HepG2 (cell line): ENCODE measurements at regions not wholly inside any gene's neighbourhood (a gene's known extent, or its start where the extent isn't known, plus 50 kb on each side); places are given as distances from the start of the nearest gene placed in this dataset.
A peak's percentile ranks its signal among the peaks of the same experiment; 100 is the strongest.

Experiments used
- ATAC-seq: fragments of 200-7000 bp; cut with Tn5 transposase; 3 replicates; pipeline ENCODE4 v1.9.1; 2020; ENCODE audit warnings: mild to moderate bottlenecking, moderate library complexity
- BruUV-seq: library from RNA; stranded (reverse); fragments of 400-500 nt; replicated peaks from 2 replicates; lab custom pipeline; 2021; lab: Mats Ljungman, UMichigan
- CTCF ChIA-PET: fragments of 300-600 bp; formaldehyde crosslinking; extraction: SDS; loops from one replicate; lab custom pipeline; 2021; ENCODE audit warnings: low total read pairs, inconsistent platforms, low intra/inter-chr PET ratio; lab: Yijun Ruan, JAX
- POLR2A ChIA-PET: fragments of 350-600 bp; sonication (Branson Sonifier 250); formaldehyde crosslinking; loops from one replicate; lab custom pipeline; 2020; ENCODE audit warnings: antibody characterized with exemption, inconsistent platforms; lab: Yijun Ruan, JAX
- DNase-seq: peaks from one replicate; pipeline ENCODE4 v3.0.0-alpha.2; 2015; ENCODE audit warnings: low spot score
- FAIRE-seq: peaks from 3 replicates; lab custom pipeline; 2011; peaks lifted over from hg19 to GRCh38; lab: Jason Lieb, UNC
- H2AFZ ChIP-seq: one replicate; pipeline ENCODE4 v1.6.1; 2011; ENCODE audit warnings: low read length, inconsistent platforms
- H3K27ac ChIP-seq: fragments of 300-600 bp; 3 replicates; pipeline ENCODE4 v1.8.0; 2011; ENCODE audit warnings: mixed run types, mild to moderate bottlenecking, mixed read lengths, low read length, inconsistent platforms; ENCODE audit not compliant: insufficient read depth; ENCODE audit errors: extremely low read length
- H3K27me3 ChIP-seq, 2 experiments: fragments of 200-600 bp in 1 of 2; 2 replicates in 1 of 2; 3 replicates in 1 of 2; pipeline versions ENCODE4 v1.6.0 to v1.8.0; 2011; ENCODE audit warnings: low read length in 2 of 2, mild to moderate bottlenecking in 2 of 2, moderate library complexity in 2 of 2, inconsistent platforms in 1 of 2; ENCODE audit not compliant: insufficient read depth in 2 of 2, control insufficient read depth in 1 of 2
- H3K36me3 ChIP-seq, 2 experiments: fragments of 200-600 bp in 1 of 2; replicated peaks in 1 of 2; 2 replicates in 1 of 2; 3 replicates in 1 of 2; pipeline versions ENCODE4 v1.5.1 to v1.8.0; 2011; ENCODE audit warnings: low read length in 2 of 2, inconsistent platforms in 1 of 2; ENCODE audit not compliant: insufficient read depth in 2 of 2, control insufficient read depth in 1 of 2
- H3K4me1 ChIP-seq: 2 replicates; pipeline ENCODE4 v1.5.1; 2012; ENCODE audit warnings: low read length, inconsistent platforms; ENCODE audit not compliant: insufficient read depth
- H3K4me2 ChIP-seq: 2 replicates; pipeline ENCODE4 v1.6.0; 2011; ENCODE audit warnings: low read depth, low read length, inconsistent platforms
- H3K4me3 ChIP-seq, 3 experiments: fragments of 200-600 bp in 1 of 3; sonication (generic), shearing (Covaris generic) in 1 of 3; replicated peaks in 1 of 3; 2 replicates each; pipeline ENCODE4 v1.5.1; 2011 to 2016; ENCODE audit warnings: low read length in 3 of 3, inconsistent platforms in 2 of 3, low read depth in 2 of 3, mild to moderate bottlenecking in 2 of 3, control low read depth in 1 of 3, mixed read lengths in 1 of 3; ENCODE audit not compliant: insufficient read depth in 1 of 3
- H3K79me2 ChIP-seq: one replicate; pipeline ENCODE4 v1.6.1; 2011; ENCODE audit warnings: low read length, inconsistent platforms; ENCODE audit not compliant: insufficient read depth
- H3K9ac ChIP-seq: 2 replicates; pipeline ENCODE4 v1.6.0; 2011; ENCODE audit warnings: mild to moderate bottlenecking, low read depth, low read length, inconsistent platforms; ENCODE audit not compliant: insufficient read depth
- H3K9me3 ChIP-seq: 2 replicates; pipeline ENCODE4 v1.5.1; 2012; ENCODE audit warnings: mild to moderate bottlenecking, low read length
- H4K20me1 ChIP-seq: 2 replicates; pipeline ENCODE4 v1.6.0; 2011; ENCODE audit warnings: inconsistent platforms, mild to moderate bottlenecking, low read length, moderate library complexity; ENCODE audit not compliant: insufficient read depth
- CBX2 ChIP-seq, 2 experiments: fragments of 200-600 bp in 1 of 2; sonication (generic); formaldehyde crosslinking in 1 of 2; IDR thresholded peaks; 2 replicates each; pipeline versions ENCODE4 v1.7.0 to v1.8.1; 2018 to 2022; ENCODE audit warnings: low read depth in 2 of 2, low read length in 1 of 2, mild to moderate bottlenecking in 1 of 2, missing genetic modification reagents in 1 of 2
- MTA3 ChIP-seq: sonication (generic); formaldehyde crosslinking; IDR thresholded peaks from 2 replicates; pipeline ENCODE4 v1.4.0; 2020; ENCODE audit warnings: missing genetic modification reagents
- NFE2 ChIP-seq: sonication (generic); formaldehyde crosslinking; IDR thresholded peaks from 2 replicates; pipeline ENCODE4 v1.4.0; 2020; ENCODE audit warnings: missing genetic modification reagents
- NFE2L1 ChIP-seq: sonication (generic); formaldehyde crosslinking; IDR thresholded peaks from 2 replicates; pipeline ENCODE4 v1.4.0; 2020; ENCODE audit warnings: missing genetic modification reagents, mild to moderate bottlenecking, borderline replicate concordance
- RORA ChIP-seq: sonication (generic); formaldehyde crosslinking; IDR thresholded peaks from 2 replicates; pipeline ENCODE4 v1.5.0; 2020; ENCODE audit warnings: mild to moderate bottlenecking, missing genetic modification reagents, moderate library complexity
- ZBTB1 ChIP-seq: sonication (generic); formaldehyde crosslinking; IDR thresholded peaks from 2 replicates; pipeline ENCODE4 v1.4.0; 2020; ENCODE audit warnings: missing genetic modification reagents, borderline replicate concordance
- ZBTB3 ChIP-seq: sonication (generic); formaldehyde crosslinking; IDR thresholded peaks from 2 replicates; pipeline ENCODE4 v1.4.0; 2020; ENCODE audit warnings: low read depth, mild to moderate bottlenecking, moderate library complexity, missing genetic modification reagents, borderline replicate concordance
- ZNF160 ChIP-seq: sonication (generic); formaldehyde crosslinking; IDR thresholded peaks from 2 replicates; pipeline ENCODE4 v1.8.0; 2022; ENCODE audit warnings: mild to moderate bottlenecking, inconsistent platforms, missing genetic modification reagents
- ZNF20 ChIP-seq: sonication (generic); formaldehyde crosslinking; IDR thresholded peaks from 2 replicates; pipeline ENCODE4 v1.4.0; 2020; ENCODE audit warnings: mild to moderate bottlenecking, moderate library complexity, missing genetic modification reagents
- ZNF256 ChIP-seq: sonication (generic); formaldehyde crosslinking; conservative IDR thresholded peaks from 2 replicates; pipeline ENCODE4 v1.4.0; 2020; ENCODE audit warnings: missing genetic modification reagents
- ZNF512 ChIP-seq: sonication (generic); formaldehyde crosslinking; IDR thresholded peaks from 2 replicates; pipeline ENCODE4 v1.4.0; 2020; ENCODE audit warnings: mild to moderate bottlenecking, missing genetic modification reagents
- ZNF556 ChIP-seq: sonication (generic); formaldehyde crosslinking; IDR thresholded peaks from 2 replicates; pipeline ENCODE4 v1.4.0; 2020; ENCODE audit warnings: mild to moderate bottlenecking, missing genetic modification reagents, borderline replicate concordance
- WGBS: methylation state at CpG from one replicate; pipeline ENCODE4 v1.1.6; 2017; ENCODE audit warnings: low lambda C conversion rate; 5-methylcytosine and 5-hydroxymethylcytosine counted together
- in situ Hi-C: cut with HindIII; loops from 2 replicates; pipeline ENCODE4 v1.10.0; 2017; ENCODE audit warnings: low pct_unique_long_range_greater_than_20kb; ENCODE audit not compliant: extremely low pct_ligation_motif_present
- intact Hi-C: fragments of 100-400 bp; cut with micrococcal nuclease; formaldehyde crosslinking; loops from one replicate; pipeline ENCODE4 v1.10.0; 2022; ENCODE audit not compliant: unreplicated experiment
- TF ChIP-seq, protein P1 (sequence below), 2 experiments: sonication (generic) in 1 of 2; formaldehyde crosslinking in 1 of 2; IDR thresholded peaks; 2 replicates each; pipeline versions ENCODE4 v1.4.0 to v1.6.1; 2018 to 2020; ENCODE audit warnings: missing genetic modification reagents in 2 of 2, borderline replicate concordance in 1 of 2, low read depth in 1 of 2, mild to moderate bottlenecking in 1 of 2, missing biosample characterization in 1 of 2
- TF ChIP-seq, protein P2 (sequence below), 2 experiments: sonication (generic) in 1 of 2; formaldehyde crosslinking in 1 of 2; IDR thresholded peaks; 2 replicates each; pipeline versions ENCODE4 v1.5.1 to v1.6.1; 2011 to 2020; ENCODE audit warnings: borderline replicate concordance in 1 of 2, low read depth in 1 of 2, low read length in 1 of 2, mild to moderate bottlenecking in 1 of 2, missing genetic modification reagents in 1 of 2, moderate library complexity in 1 of 2
- TF ChIP-seq, protein P3 (sequence below): sonication (generic); formaldehyde crosslinking; IDR thresholded peaks from 2 replicates; pipeline ENCODE4 v1.4.0; 2020; ENCODE audit warnings: missing genetic modification reagents

GRCh38 chr5:110956913-110957813 is 114.3 kb upstream of the TSLP start:
- Histone ChIP-seq H3K4me1 (no peaks in the 10 kb centered on the region), H3K4me2 (no peak overlapping the region), H3K36me3 (no peaks in the 10 kb centered on the region), H3K4me3 (no peak overlapping the region), H3K9ac (no peak overlapping the region), H3K27me3 (no peaks in the 10 kb centered on the region), H2AFZ (no peak overlapping the region), H4K20me1 (no peaks in the 10 kb centered on the region), H3K9me3 (no peaks in the 10 kb centered on the region), H3K27ac (no peak overlapping the region), H3K79me2 (no peaks in the 10 kb centered on the region)
- in situ Hi-C loops: no loop called here
- ChIA-PET CTCF (no interaction called here), POLR2A (no interaction called here)
- no TSS peak for BruUV-seq
- intact Hi-C loops: no loop called here
- TF ChIP-seq ZBTB3 (no peak), MTA3 (CRISPR knock-in tag) (no peak), NFE2L1 (CRISPR knock-in tag) (no peak), ZBTB1 (CRISPR knock-in tag) (no peak), CBX2 (IDR thresholded peaks at IDR 0.05; ENCODE audit: low read depth, low read length) (no peak), CBX2 (CRISPR knock-in tag; IDR thresholded peaks at IDR 0.05; ENCODE audit: low read depth) (no peak), ZNF512 (CRISPR knock-in tag) (no peak), RORA (CRISPR knock-in tag) (no peak), ZNF256 (CRISPR knock-in tag) (no peak), ZNF160 (CRISPR knock-in tag) (no peak), ZNF556 (no peak), NFE2 (no peak), ZNF20 (CRISPR knock-in tag) (no peak)
- TF ChIP-seq, protein P1, sequence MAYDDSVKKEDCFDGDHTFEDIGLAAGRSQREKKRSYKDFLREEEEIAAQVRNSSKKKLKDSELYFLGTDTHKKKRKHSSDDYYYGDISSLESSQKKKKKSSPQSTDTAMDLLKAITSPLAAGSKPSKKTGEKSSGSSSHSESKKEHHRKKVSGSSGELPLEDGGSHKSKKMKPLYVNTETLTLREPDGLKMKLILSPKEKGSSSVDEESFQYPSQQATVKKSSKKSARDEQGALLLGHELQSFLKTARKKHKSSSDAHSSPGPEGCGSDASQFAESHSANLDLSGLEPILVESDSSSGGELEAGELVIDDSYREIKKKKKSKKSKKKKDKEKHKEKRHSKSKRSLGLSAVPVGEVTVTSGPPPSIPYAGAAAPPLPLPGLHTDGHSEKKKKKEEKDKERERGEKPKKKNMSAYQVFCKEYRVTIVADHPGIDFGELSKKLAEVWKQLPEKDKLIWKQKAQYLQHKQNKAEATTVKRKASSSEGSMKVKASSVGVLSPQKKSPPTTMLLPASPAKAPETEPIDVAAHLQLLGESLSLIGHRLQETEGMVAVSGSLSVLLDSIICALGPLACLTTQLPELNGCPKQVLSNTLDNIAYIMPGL (CRISPR knock-in tag; IDR thresholded peaks at IDR 0.05; ENCODE audit: borderline replicate concordance in 1 of 2, low read depth in 1 of 2): no peak
- TF ChIP-seq, protein P2, sequence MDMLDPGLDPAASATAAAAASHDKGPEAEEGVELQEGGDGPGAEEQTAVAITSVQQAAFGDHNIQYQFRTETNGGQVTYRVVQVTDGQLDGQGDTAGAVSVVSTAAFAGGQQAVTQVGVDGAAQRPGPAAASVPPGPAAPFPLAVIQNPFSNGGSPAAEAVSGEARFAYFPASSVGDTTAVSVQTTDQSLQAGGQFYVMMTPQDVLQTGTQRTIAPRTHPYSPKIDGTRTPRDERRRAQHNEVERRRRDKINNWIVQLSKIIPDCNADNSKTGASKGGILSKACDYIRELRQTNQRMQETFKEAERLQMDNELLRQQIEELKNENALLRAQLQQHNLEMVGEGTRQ (IDR thresholded peaks at IDR 0.05; ENCODE audit: low read depth, low read length): no peak
- TF ChIP-seq, protein P2 (CRISPR knock-in tag; IDR thresholded peaks at IDR 0.05; ENCODE audit: borderline replicate concordance): no peak
- TF ChIP-seq, protein P3, sequence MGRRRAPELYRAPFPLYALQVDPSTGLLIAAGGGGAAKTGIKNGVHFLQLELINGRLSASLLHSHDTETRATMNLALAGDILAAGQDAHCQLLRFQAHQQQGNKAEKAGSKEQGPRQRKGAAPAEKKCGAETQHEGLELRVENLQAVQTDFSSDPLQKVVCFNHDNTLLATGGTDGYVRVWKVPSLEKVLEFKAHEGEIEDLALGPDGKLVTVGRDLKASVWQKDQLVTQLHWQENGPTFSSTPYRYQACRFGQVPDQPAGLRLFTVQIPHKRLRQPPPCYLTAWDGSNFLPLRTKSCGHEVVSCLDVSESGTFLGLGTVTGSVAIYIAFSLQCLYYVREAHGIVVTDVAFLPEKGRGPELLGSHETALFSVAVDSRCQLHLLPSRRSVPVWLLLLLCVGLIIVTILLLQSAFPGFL: no peak
- DNase-seq (no peak), ATAC-seq (peak; percentile 27; the same call in 2 of the 3 replicates), FAIRE-seq (no peak)
- WGBS: 0% methylated on average over 6 of the region's 12 CpGs
